GM23338 (cell line): ENCODE measurements at regions not wholly inside any gene's neighbourhood (a gene's known extent, or its start where the extent isn't known, plus 50 kb on each side); places are given as distances from the start of the nearest gene placed in this dataset.

Experiments used
- ATAC-seq: fragments of 200-7000 bp; cut with Tn5 transposase; 3 replicates; pipeline ENCODE4 v1.9.1; 2020
- DNase-seq: peaks from one replicate; pipeline ENCODE4 v3.0.0-alpha.2; 2015; ENCODE audit warnings: low spot score
- H2AFZ ChIP-seq: fragments of 200-600 bp; sonication (generic); 2 replicates; pipeline ENCODE4 v1.8.0; 2016; ENCODE audit warnings: antibody characterized with exemption, mild to moderate bottlenecking, moderate library complexity
- H3F3A ChIP-seq: fragments of 200-600 bp; sonication (generic); replicated peaks from 2 replicates; pipeline ENCODE4 v1.8.0; 2017; ENCODE audit warnings: antibody characterized with exemption, mixed run types, low read depth
- H3K27ac ChIP-seq: fragments of 200-600 bp; sonication (generic); 2 replicates; pipeline ENCODE4 v1.6.1; 2016; ENCODE audit warnings: low read depth
- H3K27me3 ChIP-seq: fragments of 200-600 bp; sonication (generic); 2 replicates; pipeline ENCODE4 v1.8.0; 2016; ENCODE audit warnings: mild to moderate bottlenecking, mixed run types, moderate library complexity; ENCODE audit not compliant: insufficient read depth
- H3K36me3 ChIP-seq: fragments of 200-600 bp; sonication (generic); 2 replicates; pipeline ENCODE4 v1.8.0; 2016; ENCODE audit warnings: mild to moderate bottlenecking; ENCODE audit not compliant: insufficient read depth
- H3K4me1 ChIP-seq: fragments of 200-600 bp; sonication (generic); 2 replicates; pipeline ENCODE4 v1.8.0; 2016; ENCODE audit warnings: mild to moderate bottlenecking, moderate library complexity; ENCODE audit not compliant: insufficient read depth
- H3K4me2 ChIP-seq: fragments of 200-600 bp; sonication (generic); 2 replicates; pipeline ENCODE4 v1.7.1; 2017; ENCODE audit warnings: mixed run types
- H3K4me3 ChIP-seq: fragments of 200-600 bp; sonication (generic); 2 replicates; pipeline ENCODE4 v1.6.1; 2016; ENCODE audit warnings: mixed run types
- H3K79me2 ChIP-seq: fragments of 200-600 bp; sonication (generic); replicated peaks from 2 replicates; pipeline ENCODE4 v1.8.0; 2017; ENCODE audit warnings: mild to moderate bottlenecking; ENCODE audit not compliant: insufficient read depth
- H3K9me2 ChIP-seq: fragments of 200-600 bp; sonication (generic); 2 replicates; pipeline ENCODE4 v1.8.0; 2017; ENCODE audit not compliant: insufficient read depth
- H4K20me1 ChIP-seq: fragments of 200-600 bp; sonication (generic); replicated peaks from 2 replicates; pipeline ENCODE4 v1.8.0; 2017; ENCODE audit warnings: mild to moderate bottlenecking; ENCODE audit not compliant: insufficient read depth
- H3K27ac Mint-ChIP-seq: 2 replicates; pipeline ENCODE4 v1.8.0; 2020; ENCODE audit warnings: inconsistent platforms, mild to moderate bottlenecking, moderate library complexity, mixed read lengths
- H3K27me3 Mint-ChIP-seq: 3 replicates; pipeline ENCODE4 v1.8.0; 2022; ENCODE audit warnings: low read depth, mild to moderate bottlenecking, moderate library complexity, mixed read lengths, inconsistent platforms; ENCODE audit not compliant: insufficient read depth, poor library complexity
- H3K36me3 Mint-ChIP-seq: 3 replicates; pipeline ENCODE4 v1.8.0; 2021; ENCODE audit warnings: low read depth, mild to moderate bottlenecking, inconsistent platforms, moderate library complexity, mixed read lengths
- H3K4me1 Mint-ChIP-seq: 3 replicates; pipeline ENCODE4 v1.8.0; 2020; ENCODE audit warnings: mild to moderate bottlenecking, inconsistent platforms, mixed read lengths
- H3K4me3 Mint-ChIP-seq: 3 replicates; pipeline ENCODE4 v1.8.0; 2021; ENCODE audit warnings: moderate library complexity, mild to moderate bottlenecking, inconsistent platforms, mixed read lengths
- H3K9me3 Mint-ChIP-seq: 3 replicates; pipeline ENCODE4 v1.8.0; 2020; ENCODE audit warnings: moderate library complexity, mild to moderate bottlenecking, inconsistent platforms, mixed read lengths
- CREB1 ChIP-seq: fragments of 250-450 bp; sonication (Bioruptor Pico); IDR thresholded peaks from 2 replicates; pipeline ENCODE4 v1.5.0; 2020; ENCODE audit warnings: low read depth, mild to moderate bottlenecking, moderate library complexity
- ETS1 ChIP-seq: IDR thresholded peaks from 2 replicates; pipeline ENCODE4 v1.6.1; 2016; ENCODE audit warnings: antibody characterized with exemption
- EZH2phosphoT487 ChIP-seq: fragments of 200-600 bp; sonication (generic); IDR thresholded peaks from one replicate; pipeline ENCODE4 v1.8.1; 2018; ENCODE audit warnings: antibody characterized with exemption; ENCODE audit not compliant: unreplicated experiment
- NANOG ChIP-seq: IDR thresholded peaks from 2 replicates; pipeline ENCODE4 v1.6.1; 2016; ENCODE audit warnings: antibody characterized with exemption, borderline replicate concordance
- POLR2AphosphoS5 ChIP-seq: IDR thresholded peaks from 2 replicates; pipeline ENCODE4 v1.6.1; 2016; ENCODE audit warnings: antibody characterized with exemption, low read depth
- REST ChIP-seq: IDR thresholded peaks from one replicate; pipeline ENCODE4 v1.6.1; 2018; ENCODE audit warnings: antibody characterized with exemption; ENCODE audit not compliant: unreplicated experiment
- STAT1 ChIP-seq: IDR thresholded peaks from one replicate; pipeline ENCODE4 v1.6.1; 2016; ENCODE audit warnings: antibody characterized with exemption; ENCODE audit not compliant: unreplicated experiment
- ZNF114 ChIP-seq: fragments of 250-450 bp; sonication (Bioruptor Pico); IDR thresholded peaks from 2 replicates; pipeline ENCODE4 v1.5.0; 2020; ENCODE audit warnings: mild to moderate bottlenecking, moderate library complexity
- ZNF462 ChIP-seq: fragments of 250-450 bp; sonication (Bioruptor Pico); IDR thresholded peaks from 2 replicates; pipeline ENCODE4 v1.5.0; 2020; ENCODE audit warnings: mild to moderate bottlenecking, moderate library complexity

- Mint-ChIP-seq H3K36me3 (peaks cover 22% of the 10 kb centered on the region), H3K9me3 (no peaks in the 10 kb centered on the region; the same call in 2 of the 3 replicates), H3K27me3 (peaks cover 13% of the 10 kb centered on the region), H3K4me3 (no peak overlapping the region), H3K4me1 (peaks cover 53% of the 10 kb centered on the region), H3K27ac (no peak overlapping the region; the same call in 1 of the 2 replicates)
- no peaks in the 10 kb centered on the region for H4K20me1 ChIP-seq
- ATAC-seq (no peak), DNase-seq (no peak)
- peaks cover 17% of the 10 kb centered on the region for H3K4me1 ChIP-seq
- H3F3A ChIP-seq, result peaks cover 12% of the 10 kb centered on the region
- TF ChIP-seq NANOG, result no peak
- no peak for TF ChIP-seq ETS1
- no peak for TF ChIP-seq POLR2AphosphoS5
- no peak for TF ChIP-seq REST
- TF ChIP-seq CREB1 (CRISPR knock-in tag), result no peak
- TF ChIP-seq ZNF462 (CRISPR knock-in tag), result no peak
- no peak for TF ChIP-seq ZNF114 (CRISPR knock-in tag)
- TF ChIP-seq STAT1, result no peak
- no peak for TF ChIP-seq EZH2phosphoT487
- no peaks in the 10 kb centered on the region for H3K36me3 ChIP-seq
- no peak overlapping the region for H3K4me3 ChIP-seq
- H3K4me2 ChIP-seq, result no peak overlapping the region
- 0 out of 2 replicates have a peak overlapping the region, but pooled peaks have one; percentile 6 for H3K27ac ChIP-seq
- peaks cover 14% of the 10 kb centered on the region for H3K79me2 ChIP-seq
- H2AFZ ChIP-seq, result no peak overlapping the region
- H3K9me2 ChIP-seq, result no peaks in the 10 kb centered on the region
- H3K27me3 ChIP-seq, result no peaks in the 10 kb centered on the region
Observed at GRCh38 chr2:201964631-201965206, 68.9 kb upstream of the FZD7 start.
